CD4-positive, alpha-beta T cell treated with Interleukin-10 for 1 hour (primary cell): ENCODE measurements at regions not wholly inside any gene's neighbourhood (a gene's known extent, or its start where the extent isn't known, plus 50 kb on each side); places are given as distances from the start of the nearest gene placed in this dataset.
"Not testable (repeated sequence)": the region's sequence is repeated elsewhere in the genome, so short reads cannot be mapped to it uniquely, and the experiment has no call there.

ENCODE experiments used
- DNase-seq: peaks from one replicate; pipeline ENCODE4 v3.0.0-alpha.2; 2020

GRCh38 chr5:116757326-116757725 is 182.7 kb upstream of the SEMA6A start:
- no peak for DNase-seq

DNA sequence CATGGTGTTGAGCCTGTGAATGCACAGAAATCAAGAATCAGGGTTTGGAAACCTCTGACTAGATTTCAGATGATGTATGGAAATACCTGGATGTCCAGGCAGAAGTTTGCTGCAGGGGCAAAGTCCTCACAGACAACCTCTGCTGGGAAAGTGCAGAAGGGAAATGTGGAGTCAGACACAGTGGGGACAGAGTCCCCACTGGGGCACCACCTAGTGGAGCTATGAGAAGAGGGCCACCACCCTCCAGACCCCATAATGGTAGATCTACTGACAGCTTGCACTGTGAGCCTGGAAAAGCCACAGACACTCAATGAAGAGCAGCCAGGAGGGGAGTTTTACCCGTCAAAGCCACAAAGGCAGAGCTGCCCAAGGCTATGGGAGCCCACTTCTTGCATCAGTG is 181.9 kb upstream of the SEMA6A start:
- no peak for DNase-seq

- DNase-seq, result no peak
These were observed 179.9 kb upstream of the SEMA6A start for GRCh38 chr5:116754556-116754955.

DNA sequence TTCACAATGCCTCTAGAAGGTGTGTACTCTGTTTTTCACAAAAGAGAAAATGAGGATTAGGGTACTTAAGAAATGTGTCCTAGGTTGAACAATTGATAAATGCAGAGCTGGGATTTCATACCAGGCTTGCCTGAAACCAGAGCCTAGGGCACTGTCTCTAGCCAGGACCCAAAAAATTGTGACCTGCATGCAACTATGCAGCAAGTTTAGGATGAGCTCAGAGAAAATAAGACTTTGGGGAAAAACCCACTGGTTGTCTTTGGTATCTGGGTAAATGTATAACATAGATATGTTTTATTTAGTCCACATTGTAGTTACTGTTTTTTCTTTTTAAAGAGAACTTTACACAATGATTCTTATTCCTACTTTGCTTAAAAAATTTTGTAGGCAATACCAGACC is 177.1 kb upstream of the SEMA6A start:
- no peak for DNase-seq

DNA sequence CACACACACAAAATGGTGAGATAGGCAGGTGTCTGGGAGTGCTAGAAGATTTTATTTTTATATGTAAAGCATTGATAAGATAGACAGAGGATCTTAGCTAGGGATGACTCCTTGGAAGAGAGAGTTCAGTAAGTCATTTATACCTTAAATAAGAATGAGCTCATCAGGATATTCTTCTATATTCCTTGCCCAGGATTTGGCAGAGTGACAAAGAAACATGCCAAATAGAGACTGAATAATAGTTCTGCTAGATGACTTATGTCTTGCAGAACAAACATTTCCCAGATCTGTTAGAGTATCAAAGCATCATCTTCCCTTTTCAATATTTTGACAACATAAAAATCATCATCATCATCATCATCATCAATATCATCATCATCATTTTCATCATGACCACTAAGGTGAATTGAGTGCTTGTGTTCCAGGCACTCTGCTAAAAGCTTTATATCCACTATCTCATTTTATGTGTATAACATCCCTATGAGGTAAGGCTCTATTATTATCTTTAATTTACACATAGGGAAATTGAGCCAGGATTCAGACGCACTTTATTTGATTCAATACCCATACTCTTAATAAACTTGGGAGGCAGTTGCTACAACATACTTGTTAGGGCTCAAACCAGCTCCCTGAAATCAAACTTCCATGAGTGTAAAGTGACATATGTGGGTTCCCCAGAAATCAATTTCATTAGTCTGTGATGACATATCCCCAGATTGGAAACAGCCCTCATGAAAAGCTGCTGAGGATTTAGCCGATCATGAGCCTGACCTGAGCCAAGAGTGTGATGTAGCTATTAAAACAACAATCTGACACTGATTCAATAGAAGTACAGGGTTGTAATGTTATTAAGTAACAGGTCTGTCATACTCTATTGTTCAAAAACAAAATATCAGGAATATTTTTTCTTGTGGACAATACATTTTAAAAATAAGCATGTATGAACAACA is 176.3 kb upstream of the SEMA6A start:
- DNase-seq, result no peak

DNA sequence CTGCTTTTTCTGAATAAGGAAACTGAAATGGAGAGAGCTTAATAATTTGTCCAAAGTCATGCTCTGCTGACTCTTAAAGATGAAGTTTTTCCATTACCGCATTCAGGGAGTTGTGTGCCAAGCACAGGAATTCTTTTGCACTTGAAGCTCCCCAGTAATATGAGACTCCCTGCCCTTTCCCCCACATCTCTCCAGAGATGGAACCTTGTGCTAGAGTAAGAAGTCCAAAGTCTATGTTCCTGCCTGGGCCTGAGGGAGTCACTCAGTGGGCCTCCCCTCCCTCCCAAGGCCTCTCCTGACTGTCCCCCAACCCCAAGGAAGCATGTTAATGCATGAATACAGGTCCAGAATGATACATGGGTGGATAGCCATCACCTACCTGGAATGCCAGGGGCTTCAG is 173.3 kb upstream of the SEMA6A start:
- no peak for DNase-seq

DNA sequence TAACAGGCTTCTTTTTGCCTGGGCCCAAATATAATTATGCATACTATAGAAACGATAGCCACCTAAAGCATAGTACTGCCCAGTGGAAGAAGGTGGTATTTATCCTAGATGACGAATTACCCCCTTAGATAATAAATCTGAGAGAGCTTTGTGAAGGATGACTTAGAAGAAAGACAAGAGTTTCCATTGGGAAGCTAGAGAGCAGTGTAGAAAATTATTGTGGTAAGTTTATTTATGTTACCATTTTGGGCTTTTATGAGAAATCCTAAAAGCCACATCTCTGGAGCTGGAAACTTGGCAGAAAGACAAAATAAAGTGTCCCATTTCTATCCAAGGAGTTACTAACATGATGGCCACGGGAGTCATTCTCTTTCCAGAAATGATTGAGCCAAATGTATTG is 172.0 kb upstream of the SEMA6A start:
- no peak for DNase-seq

GRCh38 chr5:116740771-116741170 is 166.1 kb upstream of the SEMA6A start:
- DNase-seq, result no peak

DNA sequence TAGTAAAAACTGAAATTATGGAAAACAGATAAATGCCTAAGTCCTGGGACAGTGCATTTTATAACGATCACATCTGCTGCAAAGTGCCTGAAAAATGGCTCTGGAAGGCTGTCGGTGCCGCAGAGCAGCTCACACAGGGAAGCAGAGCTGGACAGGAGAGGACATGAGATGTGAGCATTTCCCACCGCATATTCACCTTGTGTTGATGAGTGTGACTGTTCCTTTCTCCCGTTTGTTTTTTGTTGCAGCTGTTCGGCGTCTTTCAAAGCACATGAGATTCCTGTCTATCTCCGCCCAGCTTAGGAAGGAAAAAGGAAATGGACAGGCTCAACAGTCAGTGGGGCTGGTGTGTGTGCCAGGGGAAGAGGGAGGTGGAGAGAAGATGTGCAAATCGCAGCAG is 164.9 kb upstream of the SEMA6A start:
- no peak for DNase-seq

- no peak for DNase-seq
These were observed 164.1 kb upstream of the SEMA6A start for GRCh38 chr5:116738615-116739261.

DNA sequence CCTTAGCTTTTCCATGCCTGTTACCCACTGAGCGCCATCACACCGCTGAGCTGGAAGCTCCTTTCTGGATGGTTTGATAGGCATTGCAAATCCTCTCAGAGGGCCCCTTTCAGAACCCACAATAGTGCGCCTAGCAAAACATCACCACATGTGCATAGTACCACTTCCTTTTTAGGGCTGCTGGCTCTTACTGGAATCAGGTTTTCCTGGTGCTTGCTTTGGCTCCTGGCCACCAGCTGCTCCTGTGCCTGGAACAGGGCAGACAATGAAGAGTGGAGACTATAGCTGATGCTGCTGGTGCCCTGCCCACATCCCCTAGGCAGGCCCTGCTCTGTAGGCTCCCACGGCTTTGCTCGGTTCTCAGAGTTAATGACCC is 163.6 kb upstream of the SEMA6A start:
- no peak for DNase-seq

DNA sequence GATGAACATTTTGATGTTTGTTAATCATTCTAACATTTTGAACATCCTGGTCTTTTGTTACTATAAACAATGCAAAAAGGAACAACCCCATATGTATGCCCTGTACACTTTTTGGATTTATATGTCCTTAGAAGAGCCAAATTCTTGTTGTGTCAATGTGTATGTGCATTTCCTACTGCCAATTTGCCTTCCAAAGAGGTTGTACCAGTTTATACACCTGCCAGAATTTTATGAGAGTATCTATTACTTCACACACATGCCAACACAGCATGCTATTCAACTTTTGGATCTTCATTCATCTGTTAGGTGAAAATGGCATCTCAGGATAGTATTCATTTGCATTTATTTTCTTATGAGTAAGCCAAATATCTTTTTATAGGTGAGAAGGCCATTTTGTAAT is 162.0 kb upstream of the SEMA6A start:
- no peak for DNase-seq

- DNase-seq, result no peak
These were observed 159.7 kb upstream of the SEMA6A start for GRCh38 chr5:116733991-116734975.

- no peak for DNase-seq
These were observed 158.0 kb upstream of the SEMA6A start for GRCh38 chr5:116732591-116732990.

DNA sequence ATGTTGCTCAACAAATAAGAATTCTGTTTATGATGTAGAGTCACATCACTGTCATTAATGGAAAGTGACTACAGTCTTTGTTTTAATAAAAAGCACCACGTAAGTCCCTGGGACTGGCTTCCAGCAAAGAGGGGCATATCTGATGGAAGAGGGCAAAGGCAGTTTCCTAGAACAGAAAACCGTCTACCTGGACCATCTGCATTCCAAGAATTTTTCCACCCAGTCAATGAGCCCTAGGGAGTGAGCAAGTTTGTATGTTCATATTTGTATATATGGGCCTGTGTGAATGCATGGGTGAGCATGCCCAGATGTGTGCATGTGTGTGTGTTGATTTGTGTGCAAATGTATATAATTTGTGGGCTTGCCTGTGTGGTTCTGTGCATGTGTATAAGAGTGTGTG is 156.8 kb upstream of the SEMA6A start:
- DNase-seq, result no peak

DNA sequence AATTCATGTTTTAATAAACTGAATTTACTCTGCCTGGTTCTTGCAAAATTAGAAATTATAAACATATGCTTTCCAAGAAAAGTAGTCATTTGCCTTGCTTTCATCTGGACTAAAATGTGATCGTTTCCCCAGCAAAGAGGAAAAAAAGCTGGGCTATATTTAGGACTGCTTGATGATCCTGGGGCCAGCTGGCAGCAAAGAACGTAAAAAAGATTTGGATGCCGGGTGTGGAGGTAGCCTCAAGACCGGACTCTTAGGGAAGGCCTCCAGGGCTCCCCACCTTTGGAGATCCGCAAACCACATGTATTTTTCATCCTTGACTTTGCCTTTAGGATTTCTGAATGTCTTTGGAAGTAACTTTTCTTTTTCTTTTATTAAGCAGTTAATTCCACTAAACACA is 156.1 kb upstream of the SEMA6A start:
- no peak for DNase-seq

DNA sequence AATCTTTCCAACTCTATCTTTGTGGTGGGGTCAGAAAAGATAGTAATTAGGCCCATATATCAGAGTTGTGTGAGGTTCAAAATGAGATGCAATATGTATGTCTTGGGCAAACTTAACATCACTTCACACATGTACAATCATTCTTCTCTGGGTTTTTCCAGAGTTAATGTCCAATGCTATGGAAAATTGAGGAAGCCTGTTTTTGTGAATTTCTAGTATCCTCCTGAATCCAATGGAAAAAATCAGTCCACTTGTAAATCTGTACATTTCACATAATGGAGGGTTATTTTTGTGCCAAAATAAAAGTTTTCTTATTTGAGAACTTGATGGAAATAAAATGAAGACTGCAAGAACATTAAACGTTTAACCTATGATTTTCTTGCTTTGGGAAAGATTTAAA is 155.6 kb upstream of the SEMA6A start:
- no peak for DNase-seq

DNA sequence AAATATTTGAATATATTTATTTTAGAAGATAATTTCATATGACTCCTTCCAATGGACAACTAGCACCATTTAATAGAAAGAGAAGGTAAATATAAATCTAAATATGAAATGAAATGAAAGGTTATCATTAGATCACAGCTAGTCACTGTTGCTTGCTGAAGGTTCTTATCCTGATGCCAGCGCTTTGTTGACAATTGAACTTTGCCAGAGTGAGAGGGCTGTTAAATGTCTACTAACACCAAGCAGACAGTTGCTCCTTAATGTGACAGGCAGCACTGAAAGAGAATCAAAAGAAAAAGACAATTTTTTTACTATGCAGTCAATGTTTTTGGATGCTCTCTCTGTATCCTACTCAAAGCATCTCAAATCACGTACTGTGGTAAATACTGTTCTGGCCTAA is 152.6 kb upstream of the SEMA6A start:
- no peak for DNase-seq

- DNase-seq, result not testable (repeated sequence)
These were observed 151.6 kb upstream of the SEMA6A start for GRCh38 chr5:116726180-116726579.

- DNase-seq, result no peak
These were observed 150.3 kb upstream of the SEMA6A start for GRCh38 chr5:116724971-116725370.

DNA sequence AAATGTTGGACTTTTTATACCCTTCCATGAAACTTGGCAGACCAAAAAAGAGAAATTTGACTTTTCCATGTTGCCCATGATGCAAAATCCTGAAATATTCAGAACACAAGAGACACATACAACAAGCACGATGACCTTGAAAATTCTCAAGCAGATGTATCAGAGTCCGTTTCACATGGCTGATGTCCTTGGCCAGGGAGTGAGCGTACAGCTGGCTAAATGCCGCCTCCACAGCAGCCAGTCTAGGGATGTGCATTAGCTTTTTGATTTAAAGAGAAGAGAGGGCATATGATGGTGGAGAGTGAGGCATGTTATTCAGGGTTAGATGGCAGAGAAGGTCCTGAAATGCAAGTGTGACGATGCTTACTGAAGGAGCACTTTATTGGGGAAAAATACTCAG is 148.0 kb upstream of the SEMA6A start:
- DNase-seq, result no peak

DNA sequence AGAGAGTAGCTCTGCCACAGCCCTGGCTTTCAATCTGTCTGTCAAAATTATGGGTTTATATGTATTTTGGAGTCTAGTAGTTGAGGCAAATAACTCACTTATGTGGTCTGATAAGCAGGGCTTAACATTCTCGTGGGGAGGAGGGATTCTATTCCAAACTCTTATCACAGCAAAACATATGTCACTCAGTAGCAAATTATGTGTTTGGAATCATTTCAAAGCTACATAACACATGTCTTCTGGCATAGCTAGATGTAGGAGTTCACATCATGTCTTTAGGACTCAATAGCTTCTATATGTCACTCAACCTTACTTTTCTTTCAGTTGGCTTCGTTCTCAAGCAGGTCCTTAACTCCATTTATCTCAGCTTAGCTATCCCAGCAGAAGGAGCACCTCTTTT is 144.5 kb upstream of the SEMA6A start:
- no peak for DNase-seq

DNA sequence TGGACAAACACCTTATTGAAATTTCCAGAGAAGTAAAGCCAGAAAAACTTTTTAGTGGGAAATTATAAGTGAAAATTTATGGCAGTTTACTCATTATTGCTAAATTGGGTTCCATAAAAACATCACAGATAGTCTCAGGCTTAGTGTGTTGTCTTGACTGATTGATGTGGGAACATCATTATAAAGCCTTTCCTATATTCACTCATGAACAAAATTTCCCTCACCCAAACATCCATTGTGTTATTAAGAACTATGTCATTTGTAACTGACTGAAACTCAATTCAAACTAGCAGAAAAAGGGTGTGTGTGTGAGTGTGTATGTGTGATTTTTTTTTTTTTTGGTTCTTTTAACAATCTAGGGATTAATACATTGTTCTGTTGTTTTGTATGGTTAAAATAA is 143.7 kb upstream of the SEMA6A start:
- no peak for DNase-seq
